H1 (cell line): ENCODE measurements at regions not wholly inside any gene's neighbourhood (a gene's known extent, or its start where the extent isn't known, plus 50 kb on each side); places are given as distances from the start of the nearest gene placed in this dataset.

Experiments
- CTCF ChIA-PET: fragments of 300-600 bp; sonication (Branson Sonifier 250); formaldehyde crosslinking; loops from one replicate; lab custom pipeline; 2021; ENCODE audit not compliant: partially characterized antibody; lab: Charles Lee
- POLR2A ChIA-PET: fragments of 300-600 bp; sonication (Branson Sonifier 250); formaldehyde crosslinking; loops from one replicate; lab custom pipeline; 2021; ENCODE audit warnings: inconsistent platforms; ENCODE audit not compliant: partially characterized antibody; lab: Charles Lee
- DNase-seq, 2 experiments: peaks; one replicate each; pipeline versions ENCODE4 v3.0.0 to v3.0.0-alpha.2; 2010 to 2022; ENCODE audit warnings: low spot score in 2 of 2, low read depth in 1 of 2, mixed read lengths in 1 of 2
- FAIRE-seq: peaks from 2 replicates; lab custom pipeline; 2011; peaks lifted over from hg19 to GRCh38; lab: Jason Lieb, UNC
- H2AFZ ChIP-seq: 2 replicates; pipeline ENCODE4 v1.8.1; 2012; ENCODE audit warnings: low read length, inconsistent platforms
- H2AK5ac ChIP-seq: 2 replicates; pipeline ENCODE4 v1.6.1; 2013; ENCODE audit warnings: low read depth, low read length
- H2BK120ac ChIP-seq: replicated peaks from 2 replicates; pipeline ENCODE3; 2013; ENCODE audit warnings: low read depth, low read length, inconsistent platforms
- H2BK12ac ChIP-seq: 2 replicates; pipeline ENCODE4 v1.6.1; 2013; ENCODE audit warnings: low read depth, low read length
- H2BK15ac ChIP-seq: 2 replicates; pipeline ENCODE4 v1.6.1; 2013; ENCODE audit warnings: low read length
- H2BK20ac ChIP-seq: 2 replicates; pipeline ENCODE4 v1.6.1; 2013; ENCODE audit warnings: low read length
- H2BK5ac ChIP-seq: 2 replicates; pipeline ENCODE4 v1.6.1; 2013; ENCODE audit warnings: low read depth, low read length
- H3K14ac ChIP-seq: 2 replicates; pipeline ENCODE4 v1.6.1; 2013; ENCODE audit warnings: inconsistent platforms; ENCODE audit not compliant: insufficient read length
- H3K18ac ChIP-seq: 2 replicates; pipeline ENCODE4 v1.6.1; 2013; ENCODE audit warnings: low read length; ENCODE audit errors: extremely low read depth
- H3K23ac ChIP-seq: 2 replicates; pipeline ENCODE4 v1.6.1; 2013; ENCODE audit warnings: inconsistent platforms; ENCODE audit not compliant: insufficient read length
- H3K23me2 ChIP-seq: 2 replicates; pipeline ENCODE4 v1.6.1; 2013; ENCODE audit warnings: low read depth, low read length
- H3K27ac ChIP-seq: 2 replicates; pipeline ENCODE4 v1.6.1; 2011; ENCODE audit warnings: low read depth, low read length, inconsistent platforms
- H3K27me3 ChIP-seq, 4 experiments: replicated peaks in 1 of 4; 1 replicate in 1 of 4; 2 replicates in 3 of 4; pipeline versions ENCODE4 v1.6.1 to v1.8.1; 2011 to 2013; ENCODE audit warnings: low read length in 3 of 4, mild to moderate bottlenecking in 3 of 4, inconsistent platforms in 2 of 4, mixed read lengths in 2 of 4, moderate library complexity in 1 of 4; ENCODE audit not compliant: control insufficient read depth in 3 of 4, insufficient read depth in 3 of 4; ENCODE audit errors: extremely low read depth in 1 of 4
- H3K36me3 ChIP-seq, 4 experiments: 2 replicates each; pipeline versions ENCODE4 v1.6.1 to v1.8.1; 2011 to 2013; ENCODE audit warnings: mild to moderate bottlenecking in 4 of 4, low read length in 3 of 4, moderate library complexity in 2 of 4, control low read depth in 1 of 4, inconsistent platforms in 1 of 4; ENCODE audit not compliant: insufficient read depth in 4 of 4, control insufficient read depth in 2 of 4
- H3K4ac ChIP-seq: replicated peaks from 2 replicates; pipeline ENCODE3; 2013; ENCODE audit warnings: low read length, low read depth, mixed read lengths, inconsistent platforms; ENCODE audit not compliant: insufficient read length
- H3K4me1 ChIP-seq, 4 experiments: replicated peaks in 1 of 4; 1 replicate in 1 of 4; 2 replicates in 3 of 4; pipeline versions ENCODE4 v1.6.1 to v1.8.1; 2011 to 2013; ENCODE audit warnings: low read length in 3 of 4, inconsistent platforms in 2 of 4, mixed read lengths in 1 of 4; ENCODE audit not compliant: insufficient read depth in 4 of 4, control insufficient read depth in 3 of 4
- H3K4me2 ChIP-seq, 2 experiments: 2 replicates each; pipeline versions ENCODE4 v1.6.1 to v1.8.1; 2011 to 2013; ENCODE audit warnings: low read depth in 2 of 2, low read length in 2 of 2, control low read depth in 1 of 2, inconsistent platforms in 1 of 2, mild to moderate bottlenecking in 1 of 2; ENCODE audit not compliant: insufficient read depth in 1 of 2
- H3K4me3 ChIP-seq, 4 experiments: fragments of 200-600, 300-600 bp in 1 of 4; sonication (generic), shearing (Covaris generic), sonication (Bioruptor Twin) in 1 of 4; 2 replicates each; pipeline versions ENCODE4 v1.5.1 to v1.8.1; 2011 to 2016; ENCODE audit warnings: low read length in 4 of 4, low read depth in 3 of 4, control low read depth in 2 of 4, inconsistent platforms in 2 of 4, mild to moderate bottlenecking in 2 of 4, mixed read lengths in 1 of 4, moderate library complexity in 1 of 4; ENCODE audit not compliant: insufficient read depth in 2 of 4; ENCODE audit errors: extremely low read depth in 1 of 4
- H3K56ac ChIP-seq: replicated peaks from 2 replicates; pipeline ENCODE3; 2013; ENCODE audit warnings: low read depth, mild to moderate bottlenecking, mixed read lengths, low read length, inconsistent platforms; ENCODE audit not compliant: insufficient read length
- H3K79me1 ChIP-seq: 2 replicates; pipeline ENCODE4 v1.6.1; 2013; ENCODE audit warnings: low read depth, low read length, control low read depth
- H3K79me2 ChIP-seq, 2 experiments: 2 replicates each; pipeline versions ENCODE4 v1.6.1 to v1.8.1; 2012 to 2013; ENCODE audit warnings: low read length in 2 of 2, mild to moderate bottlenecking in 2 of 2, inconsistent platforms in 1 of 2; ENCODE audit not compliant: insufficient read depth in 2 of 2, control insufficient read depth in 1 of 2
- H3K9ac ChIP-seq, 4 experiments: replicated peaks in 1 of 4; 1 replicate in 1 of 4; 2 replicates in 3 of 4; pipeline versions ENCODE4 v1.6.1 to v1.8.1; 2011 to 2013; ENCODE audit warnings: low read depth in 3 of 4, low read length in 3 of 4, control low read depth in 2 of 4, mild to moderate bottlenecking in 2 of 4, moderate library complexity in 2 of 4, inconsistent platforms in 1 of 4; ENCODE audit errors: extremely low read depth in 1 of 4
- H3K9me3 ChIP-seq, 2 experiments: 2 replicates each; pipeline versions ENCODE4 v1.6.1 to v1.8.1; 2012 to 2013; ENCODE audit warnings: mild to moderate bottlenecking in 2 of 2, moderate library complexity in 2 of 2, control low read depth in 1 of 2, inconsistent platforms in 1 of 2, low read depth in 1 of 2, low read length in 1 of 2, mixed read lengths in 1 of 2; ENCODE audit not compliant: insufficient read depth in 2 of 2
- H4K20me1 ChIP-seq, 2 experiments: replicated peaks in 1 of 2; 2 replicates each; pipeline versions ENCODE3 to v1.8.1; 2011 to 2013; ENCODE audit warnings: inconsistent platforms in 2 of 2, low read length in 2 of 2, mild to moderate bottlenecking in 1 of 2; ENCODE audit not compliant: insufficient read depth in 2 of 2, control insufficient read depth in 1 of 2
- H4K5ac ChIP-seq: 2 replicates; pipeline ENCODE4 v1.6.1; 2013; ENCODE audit warnings: low read length, low read depth, mixed read lengths, inconsistent platforms; ENCODE audit not compliant: insufficient read length
- H4K8ac ChIP-seq: 2 replicates; pipeline ENCODE4 v1.8.0; 2013; ENCODE audit warnings: mild to moderate bottlenecking, moderate library complexity, low read length, inconsistent platforms; ENCODE audit not compliant: insufficient read depth; ENCODE audit errors: extremely low read depth
- H4K91ac ChIP-seq: replicated peaks from 2 replicates; pipeline ENCODE3; 2013; ENCODE audit warnings: low read length, mixed read lengths, inconsistent platforms; ENCODE audit not compliant: insufficient read length
- BACH1 ChIP-seq: IDR thresholded peaks from 2 replicates; pipeline ENCODE4 v1.6.1; 2012; ENCODE audit warnings: low read length, improper control_type of control experiment
- BRCA1 ChIP-seq: IDR thresholded peaks from 2 replicates; pipeline ENCODE4 v1.6.1; 2012; ENCODE audit warnings: low read depth, low read length, improper control_type of control experiment
- CEBPB ChIP-seq: IDR thresholded peaks from 2 replicates; pipeline ENCODE4 v1.6.1; 2012; ENCODE audit warnings: low read depth, low read length
- E2F6 ChIP-seq: IDR thresholded peaks from 2 replicates; pipeline ENCODE4 v1.6.1; 2012; ENCODE audit warnings: inconsistent platforms
- HDAC2 ChIP-seq, 2 experiments: fragments of 300-600 bp in 1 of 2; sonication (generic) in 1 of 2; IDR thresholded peaks; 2 replicates each; pipeline ENCODE4 v1.6.1; 2011 to 2012; ENCODE audit warnings: low read depth in 2 of 2, low read length in 2 of 2, mild to moderate bottlenecking in 2 of 2, moderate library complexity in 2 of 2, borderline replicate concordance in 1 of 2, inconsistent platforms in 1 of 2
- HDAC6 ChIP-seq: IDR thresholded peaks from one replicate; pipeline ENCODE4 v1.7.1; 2012; ENCODE audit warnings: low read depth, mild to moderate bottlenecking, inconsistent platforms, low read length, moderate library complexity
- JUND ChIP-seq: IDR thresholded peaks from 2 replicates; pipeline ENCODE4 v1.6.1; 2011; ENCODE audit warnings: mild to moderate bottlenecking, improper control_type of control experiment, low read length
- KDM1A ChIP-seq: fragments of 200-600, 300-600 bp; sonication (generic); IDR thresholded peaks from 2 replicates; pipeline ENCODE4 v1.7.1; 2016; ENCODE audit warnings: mild to moderate bottlenecking, low read length, borderline replicate concordance
- KDM4A ChIP-seq: IDR thresholded peaks from one replicate; pipeline ENCODE4 v1.7.1; 2012; ENCODE audit warnings: low read depth, mild to moderate bottlenecking, moderate library complexity, low read length, inconsistent platforms; ENCODE audit not compliant: severe bottlenecking
- KDM5A ChIP-seq: fragments of 200-600 bp; IDR thresholded peaks from 2 replicates; pipeline ENCODE4 v1.7.1; 2012; ENCODE audit warnings: mild to moderate bottlenecking, low read length, inconsistent platforms, mixed read lengths
- RAD21 ChIP-seq, 2 experiments: IDR thresholded peaks in 1 of 2; conservative IDR thresholded peaks in 1 of 2; 2 replicates each; pipeline ENCODE4 v1.6.1; 2011; ENCODE audit warnings: low read depth in 2 of 2, low read length in 2 of 2, improper control_type of control experiment in 1 of 2, inconsistent platforms in 1 of 2, mild to moderate bottlenecking in 1 of 2, moderate library complexity in 1 of 2
- SRF ChIP-seq: IDR thresholded peaks from 2 replicates; pipeline ENCODE4 v1.6.1; 2011; ENCODE audit warnings: mild to moderate bottlenecking, low read depth, low read length, moderate library complexity
- TCF12 ChIP-seq: IDR thresholded peaks from 2 replicates; pipeline ENCODE4 v1.6.1; 2011; ENCODE audit warnings: low read depth, mild to moderate bottlenecking, low read length
- TF ChIP-seq, protein P1 (sequence below): IDR thresholded peaks from 2 replicates; pipeline ENCODE4 v1.6.1; 2012; ENCODE audit warnings: inconsistent platforms

DNA sequence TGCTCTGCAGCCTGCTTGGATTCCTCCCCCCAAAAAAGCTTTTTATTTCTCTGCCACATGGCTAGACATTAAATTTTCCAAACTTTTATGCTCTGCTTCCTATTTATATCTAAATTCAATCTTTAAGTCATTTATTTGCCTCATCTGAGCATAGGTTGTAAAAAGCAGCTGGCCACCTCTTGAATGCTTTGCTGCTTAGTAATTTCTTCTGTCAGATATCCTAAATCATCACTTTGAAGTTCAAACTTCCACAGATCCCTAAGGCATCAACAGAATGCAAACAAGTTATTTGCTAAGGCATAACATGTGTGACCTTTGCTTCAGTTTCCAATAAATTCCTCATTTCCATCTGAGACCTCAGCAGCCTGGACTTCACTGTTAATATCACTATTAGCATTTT lies 209.6 kb downstream of the FSCB start:
- no peak for DNase-seq
- Histone ChIP-seq H3K36me3 (no peaks in the 10 kb centered on the region), H3K23ac (no peak overlapping the region), H3K4me1 (no peaks in the 10 kb centered on the region), H2BK15ac (no peak overlapping the region), H3K79me1 (no peaks in the 10 kb centered on the region), H3K4ac (no peak overlapping the region), H3K14ac (no peak overlapping the region), H2AFZ (no peak overlapping the region), H2BK5ac (no peak overlapping the region), H4K91ac (no peak overlapping the region), H2AK5ac (no peak overlapping the region), H4K5ac (no peak overlapping the region), H3K56ac (no peak overlapping the region), H3K27me3 (no peaks in the 10 kb centered on the region), H2BK20ac (no peak overlapping the region), H2BK120ac (no peak overlapping the region), H3K18ac (no peak overlapping the region), H3K23me2 (no peaks in the 10 kb centered on the region; the same call in 1 of the 2 replicates), H3K9me3 (peaks cover 2 to 5% of the 10 kb centered on the region in 2 experiments; a peak in 1 of 4 replicates), H3K79me2 (no peaks in the 10 kb centered on the region), H3K27ac (no peak overlapping the region), H3K4me3 (no peak overlapping the region), H3K4me2 (no peak overlapping the region), H4K20me1 (no peaks in the 10 kb centered on the region), H2BK12ac (no peak overlapping the region), H4K8ac (no peak overlapping the region), H3K9ac (no peak overlapping the region)
- POLR2A ChIA-PET = no interaction called here
- CTCF ChIA-PET = no interaction called here
- FAIRE-seq = no peak
- TF ChIP-seq E2F6 = no peak
- no peak for TF ChIP-seq TCF12
- TF ChIP-seq KDM1A = no peak
- TF ChIP-seq JUND = no peak
- TF ChIP-seq SRF = no peak
- TF ChIP-seq HDAC2 (IDR thresholded peaks at IDR 0.05; ENCODE audit: borderline replicate concordance in 1 of 2, low read depth in 2 of 2, low read length in 2 of 2) = no peak
- TF ChIP-seq HDAC6 = no peak
- no peak for TF ChIP-seq KDM4A
- TF ChIP-seq, protein P1, sequence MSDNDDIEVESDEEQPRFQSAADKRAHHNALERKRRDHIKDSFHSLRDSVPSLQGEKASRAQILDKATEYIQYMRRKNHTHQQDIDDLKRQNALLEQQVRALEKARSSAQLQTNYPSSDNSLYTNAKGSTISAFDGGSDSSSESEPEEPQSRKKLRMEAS = no peak
- no peak for TF ChIP-seq RAD21 (IDR thresholded peaks at IDR 0.05 in 1 of 2, conservative IDR thresholded peaks at IDR 0.05 in 1 of 2; ENCODE audit: low read depth in 2 of 2, low read length in 2 of 2)
- TF ChIP-seq BRCA1 = no peak
- no peak for TF ChIP-seq KDM5A
- TF ChIP-seq CEBPB = no peak
- TF ChIP-seq BACH1 = no peak
